Effector memory CD4-positive, alpha-beta T cell (primary cell): ENCODE measurements at regions not wholly inside any gene's neighbourhood (a gene's known extent, or its start where the extent isn't known, plus 50 kb on each side); places are given as distances from the start of the nearest gene placed in this dataset.
"Not testable (repeated sequence)": the region's sequence is repeated elsewhere in the genome, so short reads cannot be mapped to it uniquely, and the experiment has no call there.

Experiments
- DNase-seq, 3 donors: peaks; one replicate each; pipeline ENCODE4 v3.0.0-alpha.2; 2020
- H3K27ac ChIP-seq: 2 replicates; pipeline ENCODE4 v1.7.0; 2013; ENCODE audit warnings: mild to moderate bottlenecking, low read length, moderate library complexity; ENCODE audit not compliant: insufficient read depth, poor library complexity, severe bottlenecking
- H3K27me3 ChIP-seq: replicated peaks from 2 replicates; pipeline ENCODE4 v1.7.0; 2013; ENCODE audit warnings: mild to moderate bottlenecking, low read length; ENCODE audit not compliant: insufficient read depth, control insufficient read depth, poor library complexity, severe bottlenecking
- H3K36me3 ChIP-seq: 2 replicates; pipeline ENCODE4 v1.7.0; 2013; ENCODE audit warnings: mild to moderate bottlenecking, low read length, moderate library complexity; ENCODE audit not compliant: control insufficient read depth, insufficient read depth
- H3K4me1 ChIP-seq: 2 replicates; pipeline ENCODE4 v1.7.0; 2013; ENCODE audit warnings: low read length, mild to moderate bottlenecking; ENCODE audit not compliant: control insufficient read depth, insufficient read depth, poor library complexity, severe bottlenecking
- H3K4me3 ChIP-seq: 2 replicates; pipeline ENCODE4 v1.7.0; 2013; ENCODE audit warnings: low read length, low read depth, mild to moderate bottlenecking; ENCODE audit not compliant: insufficient read depth, poor library complexity, severe bottlenecking
- H3K9me3 ChIP-seq: 2 replicates; pipeline ENCODE4 v1.7.0; 2013; ENCODE audit warnings: mild to moderate bottlenecking, low read length, moderate library complexity; ENCODE audit not compliant: control insufficient read depth

DNA sequence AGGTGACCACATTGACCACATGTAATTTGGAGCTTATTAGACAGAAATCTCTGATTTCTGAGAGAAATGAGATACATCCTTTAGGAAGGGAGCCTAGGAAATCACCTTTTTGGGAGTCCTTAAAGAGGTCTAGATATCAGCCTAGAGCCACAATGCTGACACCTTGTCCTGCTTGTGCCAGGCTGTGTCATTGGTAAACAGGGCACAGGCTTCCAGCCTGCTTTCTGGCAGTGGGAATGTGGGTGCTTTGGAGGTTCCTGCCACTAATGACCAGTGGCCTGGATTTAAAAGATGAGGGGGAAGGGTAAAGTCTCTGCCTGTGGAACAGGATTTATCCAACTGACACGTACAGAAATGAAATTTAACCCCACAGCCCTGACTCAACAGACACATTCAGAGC lies 169.8 kb upstream of the KBTBD8 start:
- Histone ChIP-seq H3K27me3 (no peaks in the 10 kb centered on the region), H3K4me1 (no peaks in the 10 kb centered on the region), H3K36me3 (no peaks in the 10 kb centered on the region), H3K9me3 (no peaks in the 10 kb centered on the region), H3K27ac (no peak overlapping the region), H3K4me3 (no peak overlapping the region)
- DNase-seq = no peak

- Histone ChIP-seq H3K4me3 (no peak overlapping the region), H3K36me3 (no peaks in the 10 kb centered on the region), H3K9me3 (no peaks in the 10 kb centered on the region), H3K4me1 (no peaks in the 10 kb centered on the region), H3K27ac (no peak overlapping the region), H3K27me3 (no peaks in the 10 kb centered on the region)
- no peak for DNase-seq
These were observed 167.8 kb upstream of the KBTBD8 start for GRCh38 chr3:66830301-66830700.

- Histone ChIP-seq H3K27ac (no peak overlapping the region), H3K27me3 (no peaks in the 10 kb centered on the region), H3K4me1 (no peaks in the 10 kb centered on the region), H3K9me3 (no peaks in the 10 kb centered on the region), H3K4me3 (no peak overlapping the region), H3K36me3 (no peaks in the 10 kb centered on the region)
- DNase-seq = no peak
These were observed 166.2 kb upstream of the KBTBD8 start for GRCh38 chr3:66831931-66832330.

DNA sequence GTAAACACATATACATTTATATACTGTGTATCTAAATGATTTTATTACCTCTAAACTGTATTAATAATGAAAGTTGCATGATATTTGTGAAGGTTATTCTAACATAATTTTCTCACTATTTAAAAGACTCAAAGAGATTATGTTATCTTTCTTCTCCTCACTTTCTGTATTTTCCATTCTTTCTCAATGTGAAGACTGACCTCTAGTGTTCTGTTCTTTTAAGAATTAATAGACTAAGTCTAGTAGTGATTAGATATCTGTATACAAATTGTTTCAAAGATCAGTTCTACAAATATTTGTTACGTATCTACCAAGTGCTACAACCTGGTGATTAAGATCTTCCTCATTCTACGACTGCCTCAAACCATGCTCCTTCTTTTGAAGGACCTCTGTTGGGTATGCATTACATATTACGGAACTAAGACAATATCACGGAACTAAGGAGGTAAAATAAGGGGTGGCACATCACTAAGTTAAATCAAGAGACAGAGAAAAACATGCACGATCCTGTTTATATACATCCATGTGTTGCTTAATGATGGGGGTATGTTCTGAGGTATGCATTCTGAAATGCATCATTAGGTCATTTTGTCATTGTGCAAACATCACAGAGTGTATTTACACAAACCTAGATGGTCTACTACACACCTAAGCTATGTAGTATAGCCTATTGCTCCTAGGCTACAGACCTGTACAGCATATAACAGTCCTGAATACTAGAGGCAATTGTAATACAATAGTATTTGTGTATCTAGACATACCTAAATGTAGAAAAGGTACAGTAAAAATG lies 161.5 kb upstream of the KBTBD8 start:
- Histone ChIP-seq H3K36me3 (no peaks in the 10 kb centered on the region), H3K27me3 (no peaks in the 10 kb centered on the region), H3K27ac (no peak overlapping the region), H3K9me3 (no peaks in the 10 kb centered on the region), H3K4me3 (no peak overlapping the region), H3K4me1 (no peaks in the 10 kb centered on the region)
- DNase-seq = no peak

GRCh38 chr3:66838704-66839103 lies 159.4 kb upstream of the KBTBD8 start:
- no peak for DNase-seq
- no peak overlapping the region for H3K4me3 ChIP-seq
- no peaks in the 10 kb centered on the region for H3K9me3 ChIP-seq
- H3K36me3 ChIP-seq = no peaks in the 10 kb centered on the region
- H3K27me3 ChIP-seq = no peaks in the 10 kb centered on the region
- H3K27ac ChIP-seq = no peak overlapping the region
- H3K4me1 ChIP-seq = no peaks in the 10 kb centered on the region

- Histone ChIP-seq H3K4me3 (no peak overlapping the region), H3K27me3 (no peaks in the 10 kb centered on the region), H3K9me3 (no peaks in the 10 kb centered on the region), H3K27ac (no peak overlapping the region), H3K36me3 (no peaks in the 10 kb centered on the region), H3K4me1 (no peaks in the 10 kb centered on the region)
- DNase-seq = no peak
These were observed 158.6 kb upstream of the KBTBD8 start for GRCh38 chr3:66839508-66839907.

DNA sequence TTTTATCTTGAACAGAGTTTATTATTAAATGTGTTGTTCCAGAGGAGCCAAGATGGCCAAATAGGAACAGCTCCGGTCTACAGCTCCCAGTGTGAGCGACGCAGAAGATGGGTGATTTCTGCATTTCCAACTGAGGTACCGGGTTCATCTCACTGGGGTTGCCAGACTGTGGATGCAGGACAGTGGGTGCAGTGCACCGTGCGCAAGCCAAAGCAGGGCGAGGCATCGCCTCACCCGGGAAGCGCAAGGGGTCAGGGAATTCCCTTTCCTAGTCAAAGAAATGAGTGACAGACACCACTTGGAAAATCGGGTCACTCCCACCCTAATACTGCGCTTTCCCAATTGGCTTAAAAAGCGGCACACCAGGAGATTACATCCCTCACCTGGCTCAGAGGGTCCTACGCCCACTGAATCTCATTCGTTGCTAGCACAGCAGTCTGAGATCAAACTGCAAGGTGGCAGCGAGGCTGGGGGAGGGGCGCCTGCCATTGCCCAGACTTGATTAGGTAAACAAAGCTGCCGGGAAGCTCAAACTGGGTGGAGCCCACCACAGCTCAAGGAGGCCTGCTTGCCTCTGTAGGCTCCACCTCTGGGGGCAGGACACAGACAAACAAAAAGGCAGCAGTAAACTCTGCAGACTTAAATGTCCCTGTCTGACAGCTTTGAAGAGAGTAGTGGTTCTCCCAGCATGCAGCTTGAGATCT lies 155.2 kb upstream of the KBTBD8 start:
- not testable (repeated sequence) for H3K9me3 ChIP-seq, H3K4me3 ChIP-seq, H3K4me1 ChIP-seq, H3K36me3 ChIP-seq, DNase-seq, H3K27ac ChIP-seq, H3K27me3 ChIP-seq

GRCh38 chr3:66851894-66852613 lies 146.1 kb upstream of the KBTBD8 start:
- no peak for DNase-seq
- no peaks in the 10 kb centered on the region for H3K9me3 ChIP-seq
- no peak overlapping the region for H3K4me3 ChIP-seq
- H3K36me3 ChIP-seq = no peaks in the 10 kb centered on the region
- H3K27ac ChIP-seq = no peak overlapping the region
- H3K27me3 ChIP-seq = no peaks in the 10 kb centered on the region
- no peaks in the 10 kb centered on the region for H3K4me1 ChIP-seq

DNA sequence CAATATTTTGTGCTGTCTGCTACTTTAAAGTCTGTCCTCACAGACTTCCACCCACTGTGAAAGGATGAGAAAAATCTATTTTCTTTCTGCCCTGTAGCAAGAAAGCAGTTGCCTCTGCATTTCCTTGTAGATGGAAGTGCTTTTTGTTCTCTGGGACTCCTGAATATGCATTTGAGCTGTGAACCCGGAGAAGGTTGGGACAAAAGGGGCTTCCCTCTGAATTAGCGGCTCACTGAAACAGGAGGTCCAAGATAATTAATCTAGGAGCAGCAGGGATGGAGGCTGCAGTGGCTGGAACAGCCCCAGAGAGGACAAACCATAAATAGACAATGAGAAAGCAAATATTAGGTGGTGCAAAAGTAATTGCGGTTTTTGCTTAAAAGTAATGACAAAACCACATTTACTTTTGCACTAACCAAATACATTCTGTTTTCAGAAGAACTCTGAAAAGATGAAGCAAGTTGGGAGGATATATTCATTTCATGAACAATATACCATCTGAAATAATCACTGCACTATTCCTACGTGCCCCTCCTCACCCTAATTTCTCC lies 143.4 kb upstream of the KBTBD8 start:
- Histone ChIP-seq H3K4me3 (no peak overlapping the region), H3K36me3 (no peaks in the 10 kb centered on the region), H3K4me1 (no peaks in the 10 kb centered on the region), H3K27ac (no peak overlapping the region), H3K9me3 (no peaks in the 10 kb centered on the region), H3K27me3 (no peaks in the 10 kb centered on the region)
- DNase-seq = no peak

DNA sequence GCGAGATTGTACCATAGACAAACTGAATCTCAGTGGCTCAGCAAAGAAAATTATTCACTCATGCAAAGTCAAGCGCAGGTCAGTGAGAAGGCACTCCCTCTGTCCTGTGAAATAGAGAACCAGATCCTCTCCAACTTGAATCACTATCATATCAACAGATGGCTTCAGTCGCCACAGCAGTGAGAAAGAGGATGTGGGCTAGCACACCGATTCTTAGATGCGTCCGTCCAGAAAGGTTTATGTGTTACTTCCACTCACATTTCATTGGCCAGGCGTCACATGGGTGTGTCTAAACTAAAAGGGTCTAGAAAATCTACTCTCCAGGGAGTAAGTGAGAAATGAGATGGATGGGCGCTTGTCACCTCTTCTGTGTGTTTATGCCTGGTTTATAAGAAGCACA lies 141.6 kb upstream of the KBTBD8 start:
- H3K4me3 ChIP-seq = no peak overlapping the region
- H3K27ac ChIP-seq = no peak overlapping the region
- H3K9me3 ChIP-seq = no peaks in the 10 kb centered on the region
- no peak for DNase-seq
- H3K27me3 ChIP-seq = no peaks in the 10 kb centered on the region
- no peaks in the 10 kb centered on the region for H3K36me3 ChIP-seq
- H3K4me1 ChIP-seq = no peaks in the 10 kb centered on the region
